ENCODE measurements at regions not wholly inside any gene's neighbourhood (a gene's known extent, or its start where the extent isn't known, plus 50 kb on each side); places are given as distances from the start of the nearest gene placed in this dataset.

- no peaks in the 10 kb centered on the region for H3K4me1 ChIP-seq
- no peak overlapping the region for H3K27ac ChIP-seq
- no peak for TF ChIP-seq CTCF (IDR thresholded peaks at IDR 0.05)
- intact Hi-C loops (cut with DNase I; ENCODE audit: low total_unique reads) (no loop called here), in situ Hi-C loops (cut with MboI; ENCODE audit: low pct_ligation_motif_present in 1 of 4, low pct_unique_long_range_greater_than_20kb in 1 of 4, low sequenced_read_pairs in 3 of 4) (no loop called here)
- H3K4me3 ChIP-seq, result no peak overlapping the region
- H3K9me3 ChIP-seq, result no peaks in the 10 kb centered on the region
- H3K36me3 ChIP-seq, result no peaks in the 10 kb centered on the region
- H3K27me3 ChIP-seq, result no peaks in the 10 kb centered on the region
- WGBS, 2 donors (ENCODE audit: low coverage in 1 of 2), result 67 to 71% methylated on average over 2 to 3 of the region's 3 CpGs
- no peak for DNase-seq
Measured at GRCh38 chrX:58051346-58051745, 141.1 kb upstream of the ZXDA start.

GRCh38 chrX:58044130-58044529 lies 133.9 kb upstream of the ZXDA start:
- intact Hi-C loops (cut with DNase I; ENCODE audit: low total_unique reads) (no loop called here), in situ Hi-C loops (cut with MboI; ENCODE audit: low pct_ligation_motif_present in 1 of 4, low pct_unique_long_range_greater_than_20kb in 1 of 4, low sequenced_read_pairs in 3 of 4) (no loop called here)
- H3K36me3 ChIP-seq, result no peaks in the 10 kb centered on the region
- H3K9me3 ChIP-seq, result no peaks in the 10 kb centered on the region
- H3K4me1 ChIP-seq, result no peaks in the 10 kb centered on the region
- no peak overlapping the region for H3K27ac ChIP-seq
- no peaks in the 10 kb centered on the region for H3K27me3 ChIP-seq
- TF ChIP-seq POLR2A (IDR thresholded peaks at IDR 0.05), result no peak
- TF ChIP-seq CTCF (IDR thresholded peaks at IDR 0.05), result no peak
- no peak for TF ChIP-seq EP300 (IDR thresholded peaks at IDR 0.05; ENCODE audit: low read depth)
- no peak for TF ChIP-seq POLR2AphosphoS5 (IDR thresholded peaks at IDR 0.05)
- no peak for DNase-seq
- H3K4me3 ChIP-seq, result no peak overlapping the region

GRCh38 chrX:58025979-58026378 lies 115.7 kb upstream of the ZXDA start:
- intact Hi-C loops (cut with DNase I; ENCODE audit: low total_unique reads), result no loop called here
- H3K4me1 ChIP-seq, result no peaks in the 10 kb centered on the region
- H3K9me3 ChIP-seq, result no peaks in the 10 kb centered on the region
- in situ Hi-C loops (cut with MboI; ENCODE audit: low pct_ligation_motif_present in 1 of 4, low pct_unique_long_range_greater_than_20kb in 1 of 4, low sequenced_read_pairs in 3 of 4), result no loop called here
- H3K27ac ChIP-seq, result no peak overlapping the region
- H3K36me3 ChIP-seq, result no peaks in the 10 kb centered on the region
- WGBS, 2 donors (ENCODE audit: low coverage in 1 of 2), result 16 to 20% methylated on average over 5 of the region's 5 CpGs
- DNase-seq, result peak; percentile 27
- no peak for TF ChIP-seq EP300 (IDR thresholded peaks at IDR 0.05; ENCODE audit: low read depth)
- TF ChIP-seq CTCF (IDR thresholded peaks at IDR 0.05), result peak; percentile 9 to 50 (median 26)
- H3K4me3 ChIP-seq, result no peak overlapping the region
- H3K27me3 ChIP-seq, result no peaks in the 10 kb centered on the region

- WGBS, 2 donors (ENCODE audit: low coverage in 1 of 2), result 87% methylated on average over 10 of the region's 11 CpGs; no CpG with 5 or more reads in 1 of the 2 donors
Measured at GRCh38 chrX:57985951-57986350, 75.7 kb upstream of the ZXDA start.

More at GRCh38 chrX:57985951-57986350, 75.7 kb upstream of the ZXDA start:
- Histone ChIP-seq H3K4me1 (no peaks in the 10 kb centered on the region), H3K4me3 (no peak overlapping the region), H3K9me3 (no peaks in the 10 kb centered on the region), H3K27ac (no peak overlapping the region), H3K36me3 (no peaks in the 10 kb centered on the region), H3K27me3 (no peaks in the 10 kb centered on the region)
- no peak for DNase-seq
- in situ Hi-C loops (cut with MboI; ENCODE audit: low pct_ligation_motif_present in 1 of 4, low pct_unique_long_range_greater_than_20kb in 1 of 4, low sequenced_read_pairs in 3 of 4), result no loop called here
- TF ChIP-seq POLR2AphosphoS5 (IDR thresholded peaks at IDR 0.05) (no peak), CTCF (IDR thresholded peaks at IDR 0.05) (no peak), POLR2A (IDR thresholded peaks at IDR 0.05) (no peak), EP300 (IDR thresholded peaks at IDR 0.05; ENCODE audit: low read depth) (no peak)
- intact Hi-C loops (cut with DNase I; ENCODE audit: low total_unique reads), result no loop called here
